22Rv1 (cell line): ENCODE measurements at regions not wholly inside any gene's neighbourhood (a gene's known extent, or its start where the extent isn't known, plus 50 kb on each side); places are given as distances from the start of the nearest gene placed in this dataset.

Experiments used
- CTCF ChIP-seq: fragments of 450-650 bp; IDR thresholded peaks from 2 replicates; pipeline ENCODE4 v1.5.1; 2017; ENCODE audit warnings: mild to moderate bottlenecking
- ZFX ChIP-seq: fragments of 450-650 bp; IDR thresholded peaks from 2 replicates; pipeline ENCODE4 v1.6.1; 2017; ENCODE audit warnings: antibody characterized with exemption, borderline replicate concordance

GRCh38 chr13:73661066-73661465, 473.1 kb downstream of the KLF12 start:
- TF ChIP-seq CTCF (no peak), ZFX (no peak)
